H1 (cell line): ENCODE measurements at regions not wholly inside any gene's neighbourhood (a gene's known extent, or its start where the extent isn't known, plus 50 kb on each side); places are given as distances from the start of the nearest gene placed in this dataset.

ENCODE experiments used
- ASH2L ChIP-seq: fragments of 200-600, 300-600 bp; sonication (generic); IDR thresholded peaks from one replicate; pipeline ENCODE4 v1.7.1; 2017; ENCODE audit warnings: low read length
- ATF2 ChIP-seq: IDR thresholded peaks from 2 replicates; pipeline ENCODE4 v1.6.1; 2012; ENCODE audit warnings: low read length, inconsistent platforms
- BRCA1 ChIP-seq: IDR thresholded peaks from 2 replicates; pipeline ENCODE4 v1.6.1; 2012; ENCODE audit warnings: low read depth, low read length, improper control_type of control experiment
- CBX8 ChIP-seq: fragments of 300-800, 300-1000 bp; sonication (generic); IDR thresholded peaks from 2 replicates; pipeline ENCODE4 v1.7.1; 2016; ENCODE audit warnings: low read depth, low read length, borderline replicate concordance
- CHD1 ChIP-seq: IDR thresholded peaks from 2 replicates; pipeline ENCODE4 v1.6.1; 2012; ENCODE audit warnings: low read depth, low read length, improper control_type of control experiment
- CHD2 ChIP-seq: IDR thresholded peaks from 2 replicates; pipeline ENCODE4 v1.6.1; 2012; ENCODE audit warnings: low read length, improper control_type of control experiment
- EP300 ChIP-seq, 2 experiments: IDR thresholded peaks; 1 replicate in 1 of 2; 2 replicates in 1 of 2; pipeline ENCODE4 v1.6.1; 2011 to 2012; ENCODE audit warnings: low read depth in 2 of 2, low read length in 2 of 2, mild to moderate bottlenecking in 2 of 2, borderline replicate concordance in 1 of 2, inconsistent platforms in 1 of 2, moderate library complexity in 1 of 2
- HDAC2 ChIP-seq, 2 experiments: fragments of 300-600 bp in 1 of 2; sonication (generic) in 1 of 2; IDR thresholded peaks; 2 replicates each; pipeline ENCODE4 v1.6.1; 2011 to 2012; ENCODE audit warnings: low read depth in 2 of 2, low read length in 2 of 2, mild to moderate bottlenecking in 2 of 2, moderate library complexity in 2 of 2, borderline replicate concordance in 1 of 2, inconsistent platforms in 1 of 2
- HDAC6 ChIP-seq: IDR thresholded peaks from one replicate; pipeline ENCODE4 v1.7.1; 2012; ENCODE audit warnings: low read depth, mild to moderate bottlenecking, inconsistent platforms, low read length, moderate library complexity
- JUN ChIP-seq: IDR thresholded peaks from 2 replicates; pipeline ENCODE4 v1.6.1; 2011; ENCODE audit warnings: low read depth, mild to moderate bottlenecking, improper control_type of control experiment, low read length
- KDM1A ChIP-seq: fragments of 200-600, 300-600 bp; sonication (generic); IDR thresholded peaks from 2 replicates; pipeline ENCODE4 v1.7.1; 2016; ENCODE audit warnings: mild to moderate bottlenecking, low read length, borderline replicate concordance
- KDM4A ChIP-seq: IDR thresholded peaks from one replicate; pipeline ENCODE4 v1.7.1; 2012; ENCODE audit warnings: low read depth, mild to moderate bottlenecking, moderate library complexity, low read length, inconsistent platforms; ENCODE audit not compliant: severe bottlenecking
- PHF8 ChIP-seq: fragments of 200-600 bp; sonication (generic); conservative IDR thresholded peaks from 2 replicates; pipeline ENCODE4 v1.7.1; 2012; ENCODE audit warnings: low read depth, mild to moderate bottlenecking, inconsistent platforms, low read length, moderate library complexity
- RBBP5 ChIP-seq: IDR thresholded peaks from 2 replicates; pipeline ENCODE4 v1.7.1; 2012; ENCODE audit warnings: low read depth, mild to moderate bottlenecking, inconsistent platforms, low read length, moderate library complexity, borderline replicate concordance
- RFX5 ChIP-seq: IDR thresholded peaks from 2 replicates; pipeline ENCODE4 v1.6.1; 2011; ENCODE audit warnings: low read depth, low read length, improper control_type of control experiment, borderline replicate concordance
- RNF2 ChIP-seq: fragments of 200-900, 300-1000 bp; sonication (generic); IDR thresholded peaks from 2 replicates; pipeline ENCODE4 v1.7.1; 2016; ENCODE audit warnings: borderline replicate concordance, low read depth, mild to moderate bottlenecking, antibody characterized with exemption, low read length; ENCODE audit not compliant: poor library complexity, severe bottlenecking; ENCODE audit errors: missing control alignments
- SRF ChIP-seq: IDR thresholded peaks from 2 replicates; pipeline ENCODE4 v1.6.1; 2011; ENCODE audit warnings: mild to moderate bottlenecking, low read depth, low read length, moderate library complexity
- SUZ12 ChIP-seq: fragments of 200-600 bp; sonication (generic); IDR thresholded peaks from 2 replicates; pipeline ENCODE4 v1.6.1; 2012; ENCODE audit warnings: mild to moderate bottlenecking, inconsistent platforms, low read length, moderate library complexity, mixed read lengths
- TAF7 ChIP-seq: optimal IDR thresholded peaks from 2 replicates; pipeline ENCODE3; 2011; ENCODE audit warnings: low read depth, mild to moderate bottlenecking, inconsistent platforms, low read length, moderate library complexity, borderline replicate concordance
- TEAD4 ChIP-seq: IDR thresholded peaks from 2 replicates; pipeline ENCODE4 v1.6.1; 2012; ENCODE audit warnings: low read depth, low read length, inconsistent platforms, mixed read lengths
- YY1 ChIP-seq: IDR thresholded peaks from 2 replicates; pipeline ENCODE4 v1.6.1; 2011; ENCODE audit warnings: low read depth, mild to moderate bottlenecking, low read length
- ZNF274 ChIP-seq: IDR thresholded peaks from 2 replicates; pipeline ENCODE4 v1.7.0; 2012; ENCODE audit warnings: low read length, borderline replicate concordance; ENCODE audit errors: extremely low read depth

DNA sequence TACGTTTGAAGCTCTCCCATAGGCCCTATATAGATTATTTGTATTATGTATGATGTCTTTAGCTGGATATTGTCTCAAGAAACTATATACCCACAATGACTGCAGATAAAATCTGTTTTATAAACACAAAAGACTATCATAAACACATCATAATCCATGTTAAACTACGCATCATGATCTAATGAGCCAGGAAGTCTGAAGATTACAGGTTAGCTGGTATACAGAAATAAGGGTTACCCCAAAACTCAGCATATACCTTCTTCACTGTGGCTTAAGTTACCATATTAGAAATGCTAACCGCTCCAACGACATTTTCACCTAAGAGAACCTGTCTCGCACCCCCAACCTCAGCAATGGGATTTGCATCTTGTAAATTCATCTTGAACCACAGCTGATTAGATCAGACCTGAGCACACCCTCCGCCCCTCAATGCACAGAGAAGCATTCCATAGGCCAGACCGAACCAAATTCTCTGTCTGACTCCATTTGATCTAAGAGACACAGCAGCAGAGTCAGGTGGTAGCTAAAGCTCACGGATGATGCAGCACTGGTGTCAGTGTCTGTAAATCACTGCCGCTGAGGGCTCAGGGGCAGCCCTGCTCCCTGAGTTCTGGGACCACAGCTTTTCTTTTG, 124.9 kb downstream of the NPY start (continued):
- TF ChIP-seq ATF2 (no peak), CHD2 (no peak), SRF (no peak), CBX8 (no peak), ASH2L (no peak), RFX5 (no peak), JUN (no peak), TEAD4 (no peak), RNF2 (no peak), PHF8 (no peak), RBBP5 (no peak), HDAC2 (IDR thresholded peaks at IDR 0.05; ENCODE audit: borderline replicate concordance in 1 of 2, low read depth in 2 of 2, low read length in 2 of 2) (no peak), EP300 (IDR thresholded peaks at IDR 0.05; ENCODE audit: borderline replicate concordance in 1 of 2, low read depth in 2 of 2, low read length in 2 of 2) (no peak), KDM1A (no peak), KDM4A (no peak), YY1 (no peak), BRCA1 (no peak), CHD1 (no peak), TAF7 (peak; percentile 65), HDAC6 (no peak), SUZ12 (no peak), ZNF274 (no peak)
